ENCODE measurements at regions not wholly inside any gene's neighbourhood (a gene's known extent, or its start where the extent isn't known, plus 50 kb on each side); places are given as distances from the start of the nearest gene placed in this dataset.

GRCh38 chr10:22846294-22846693 lies 81.6 kb upstream of the ARMC3 start:
- no peak for TF ChIP-seq POLR2AphosphoS5 (IDR thresholded peaks at IDR 0.05)
- TF ChIP-seq, protein P1, sequence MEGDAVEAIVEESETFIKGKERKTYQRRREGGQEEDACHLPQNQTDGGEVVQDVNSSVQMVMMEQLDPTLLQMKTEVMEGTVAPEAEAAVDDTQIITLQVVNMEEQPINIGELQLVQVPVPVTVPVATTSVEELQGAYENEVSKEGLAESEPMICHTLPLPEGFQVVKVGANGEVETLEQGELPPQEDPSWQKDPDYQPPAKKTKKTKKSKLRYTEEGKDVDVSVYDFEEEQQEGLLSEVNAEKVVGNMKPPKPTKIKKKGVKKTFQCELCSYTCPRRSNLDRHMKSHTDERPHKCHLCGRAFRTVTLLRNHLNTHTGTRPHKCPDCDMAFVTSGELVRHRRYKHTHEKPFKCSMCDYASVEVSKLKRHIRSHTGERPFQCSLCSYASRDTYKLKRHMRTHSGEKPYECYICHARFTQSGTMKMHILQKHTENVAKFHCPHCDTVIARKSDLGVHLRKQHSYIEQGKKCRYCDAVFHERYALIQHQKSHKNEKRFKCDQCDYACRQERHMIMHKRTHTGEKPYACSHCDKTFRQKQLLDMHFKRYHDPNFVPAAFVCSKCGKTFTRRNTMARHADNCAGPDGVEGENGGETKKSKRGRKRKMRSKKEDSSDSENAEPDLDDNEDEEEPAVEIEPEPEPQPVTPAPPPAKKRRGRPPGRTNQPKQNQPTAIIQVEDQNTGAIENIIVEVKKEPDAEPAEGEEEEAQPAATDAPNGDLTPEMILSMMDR (IDR thresholded peaks at IDR 0.05), result no peak
